HG03095 (cell line): ENCODE measurements at regions not wholly inside any gene's neighbourhood (a gene's known extent, or its start where the extent isn't known, plus 50 kb on each side); places are given as distances from the start of the nearest gene placed in this dataset.
"Not testable (repeated sequence)": the region's sequence is repeated elsewhere in the genome, so short reads cannot be mapped to it uniquely, and the experiment has no call there.

ENCODE experiments used
- ATAC-seq: cut with Tn5 transposase; IDR thresholded peaks from one replicate; pipeline ENCODE4 v1.9.1; 2021; ENCODE audit warnings: moderate library complexity; ENCODE audit not compliant: unreplicated experiment

DNA sequence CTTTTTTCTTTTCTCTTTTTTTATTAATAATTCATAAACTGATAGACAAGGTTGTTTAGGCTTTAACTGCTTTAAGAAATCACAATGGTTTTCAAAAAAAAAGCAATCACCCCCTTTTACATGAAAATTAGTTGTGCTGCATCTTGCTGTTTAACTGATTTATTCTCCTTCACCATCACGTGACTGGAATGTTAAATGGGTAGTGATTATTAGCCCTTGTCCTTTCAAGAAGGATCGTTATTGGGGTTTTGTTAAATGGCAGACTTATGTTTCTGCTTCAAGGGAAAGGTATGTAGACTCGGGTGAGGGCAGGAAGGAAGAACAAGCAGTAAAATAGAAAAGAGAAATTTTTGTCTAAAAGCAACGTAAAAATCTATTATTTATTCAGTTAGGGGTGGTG lies 175.6 kb upstream of the TLE4 start:
- ATAC-seq = no peak

DNA sequence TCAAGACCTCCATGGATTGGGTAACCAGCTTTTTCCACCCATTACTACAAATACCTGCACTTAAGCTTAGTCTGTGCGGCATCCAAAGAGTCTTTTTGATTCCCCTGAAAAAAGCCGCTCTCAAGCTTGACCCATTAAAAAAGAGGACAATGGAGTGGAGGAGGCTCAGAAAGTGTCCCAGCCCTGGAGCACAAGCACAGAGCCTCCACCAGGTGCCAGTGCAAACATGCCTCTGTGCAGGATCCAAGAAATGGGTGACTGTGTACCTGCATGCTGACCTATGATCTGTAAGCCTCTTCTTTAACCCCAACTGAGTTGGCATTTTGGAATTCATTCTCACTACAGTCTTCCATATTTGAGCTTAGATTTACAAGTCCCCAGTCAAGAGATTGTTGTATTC lies 168.3 kb upstream of the TLE4 start:
- ATAC-seq = no peak

DNA sequence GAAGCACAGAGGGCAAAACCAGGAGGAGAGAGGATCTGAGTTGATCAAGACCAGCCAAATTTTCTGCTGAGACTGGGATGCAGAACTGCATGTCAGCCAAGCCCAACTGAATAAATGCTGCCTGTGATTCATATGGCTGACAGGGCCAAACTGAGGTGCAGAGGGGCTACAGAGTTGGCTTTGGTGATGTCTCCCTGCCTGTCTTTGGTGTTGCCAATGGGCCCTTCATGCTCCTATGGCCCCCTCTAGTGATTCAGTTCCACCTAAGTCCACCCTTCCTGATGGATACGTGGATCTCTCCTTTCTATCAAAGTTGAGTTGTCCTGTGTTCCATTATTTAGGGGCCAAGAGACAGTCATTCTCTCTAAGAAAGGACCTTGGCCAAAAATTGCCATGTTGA lies 163.6 kb upstream of the TLE4 start:
- no peak for ATAC-seq

DNA sequence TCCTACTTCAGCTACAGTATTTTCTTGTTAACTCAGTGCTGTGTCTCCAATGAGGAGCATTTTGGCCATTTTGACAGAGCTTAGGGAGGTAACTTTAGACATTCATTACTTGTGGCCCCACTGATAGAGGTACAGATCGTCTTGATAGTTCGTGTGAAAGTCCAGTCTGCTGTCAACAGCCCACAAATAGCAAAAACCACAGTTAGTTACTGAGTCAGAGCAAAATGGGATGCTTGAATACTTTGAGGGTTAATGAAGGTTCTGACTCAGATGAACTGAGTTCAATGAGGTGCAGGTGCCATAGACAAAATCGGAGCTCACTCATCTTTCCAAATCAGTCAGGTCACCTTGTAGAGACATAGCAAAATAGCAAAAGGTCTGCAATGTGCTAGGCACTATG lies 163.1 kb upstream of the TLE4 start:
- no peak for ATAC-seq

DNA sequence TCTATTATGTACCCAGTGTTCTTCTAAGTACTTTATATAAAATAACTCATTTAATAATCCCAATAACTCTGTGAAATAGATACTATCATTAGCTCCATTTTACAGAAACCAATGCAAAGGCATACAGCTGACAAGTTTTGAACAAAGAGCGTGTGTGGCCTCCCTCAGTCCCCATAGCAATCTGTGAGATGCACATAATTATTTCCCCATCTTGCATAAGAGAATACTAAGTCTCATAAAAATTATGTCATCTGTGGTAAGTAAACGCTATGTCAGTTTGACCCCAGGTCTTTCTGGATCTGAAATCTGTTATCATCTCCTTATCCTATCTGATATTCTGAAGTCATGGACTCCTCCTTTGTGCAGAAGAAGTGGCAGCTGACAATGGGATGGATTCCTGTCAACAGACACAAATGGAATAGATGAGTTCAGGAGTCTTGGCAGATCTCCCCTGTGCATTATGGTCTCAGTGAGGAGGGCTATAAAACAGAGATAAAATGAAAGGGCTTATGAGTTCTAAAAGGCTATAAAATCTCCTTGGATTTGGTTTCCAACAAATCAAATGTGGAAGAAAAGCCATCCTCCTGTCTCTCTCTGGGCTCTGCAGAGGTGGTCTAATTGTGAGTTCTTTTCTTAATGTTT lies 162.5 kb upstream of the TLE4 start:
- ATAC-seq = no peak

DNA sequence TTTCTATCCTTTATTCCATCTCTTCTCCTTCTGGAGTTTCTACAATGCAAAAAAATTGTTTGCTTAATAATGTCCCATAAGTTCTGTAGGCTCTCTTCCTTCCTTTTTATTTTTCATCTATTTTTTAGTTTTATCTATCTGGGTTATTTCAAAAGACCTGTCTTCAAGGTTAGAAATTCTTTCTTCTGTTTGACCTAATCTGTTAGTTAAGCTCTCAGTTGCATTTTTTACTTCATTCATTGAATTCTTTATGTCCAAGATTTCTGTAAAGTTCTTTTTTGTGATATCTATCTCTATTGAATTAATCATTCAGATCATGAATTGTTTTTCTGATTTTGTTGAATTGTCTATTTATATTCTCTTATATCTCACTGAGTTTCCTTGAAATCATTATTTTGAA lies 145.9 kb upstream of the TLE4 start:
- ATAC-seq = no peak

DNA sequence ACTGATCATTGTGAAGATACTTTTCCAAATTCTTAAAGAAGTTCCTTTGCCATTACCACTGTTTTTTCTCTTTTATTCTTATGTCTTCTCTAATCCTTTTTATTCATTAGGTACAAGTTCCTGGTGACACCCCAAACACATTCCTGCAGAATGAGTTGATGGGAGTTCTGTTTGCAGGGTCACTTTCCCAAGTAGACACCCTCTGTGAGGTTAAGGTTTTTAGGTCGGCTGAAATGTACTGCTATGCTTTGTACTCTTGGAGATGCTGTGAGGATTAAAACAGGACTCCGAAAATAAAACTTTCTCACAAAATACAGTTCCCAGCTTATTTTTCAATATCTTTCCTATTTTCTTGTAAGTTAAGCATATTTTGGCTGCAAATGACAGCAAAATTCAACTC lies 143.3 kb upstream of the TLE4 start:
- ATAC-seq = no peak

DNA sequence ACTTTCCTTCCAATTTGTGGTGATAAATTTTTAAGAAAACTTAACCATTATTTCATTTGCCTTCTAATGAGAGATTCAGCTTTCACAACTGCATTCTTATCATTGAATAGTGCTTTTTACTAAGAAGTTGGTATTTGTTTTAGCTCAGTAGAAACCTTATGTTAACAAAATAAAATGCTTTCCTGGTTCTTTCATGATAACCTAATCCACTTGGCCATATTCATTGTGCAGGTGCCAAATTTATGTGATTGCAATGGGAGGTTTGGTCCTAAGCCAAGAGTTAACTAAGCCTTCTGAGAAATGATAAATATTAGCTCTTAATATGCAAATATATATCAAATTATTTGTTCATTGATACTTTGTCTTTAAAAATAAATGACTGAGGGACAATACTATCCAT lies 141.1 kb upstream of the TLE4 start:
- no peak for ATAC-seq

DNA sequence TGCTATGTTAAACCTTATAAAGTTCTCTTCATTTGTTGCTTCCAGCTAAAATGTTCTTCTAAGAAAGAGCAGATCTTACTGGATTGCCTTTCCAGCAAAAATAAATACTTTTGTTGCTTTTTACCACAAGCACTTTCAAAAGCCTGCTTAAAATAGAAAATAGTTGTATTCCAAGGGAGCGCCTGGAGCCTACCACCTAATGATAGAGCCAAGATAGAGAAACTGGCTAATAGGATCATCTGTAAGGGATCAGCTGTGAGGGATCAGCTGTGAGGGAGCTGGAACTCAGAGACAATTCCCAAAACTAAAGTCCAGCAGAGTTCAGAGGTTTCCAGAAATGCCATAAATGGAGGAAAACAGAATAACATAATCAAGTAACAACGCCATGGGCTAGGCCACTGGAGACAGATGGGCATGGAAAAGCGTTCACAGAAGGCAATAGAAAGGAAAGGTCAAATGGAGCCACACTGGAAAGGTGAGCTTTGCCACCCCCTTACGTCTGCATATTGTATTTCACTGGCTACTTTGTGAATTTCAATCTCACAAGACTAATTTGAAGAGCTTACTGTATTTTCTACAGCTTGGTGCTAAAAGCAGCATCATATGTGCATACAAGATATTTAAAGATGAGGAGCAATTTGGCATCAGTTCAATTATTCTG lies 140.6 kb upstream of the TLE4 start:
- no peak for ATAC-seq

DNA sequence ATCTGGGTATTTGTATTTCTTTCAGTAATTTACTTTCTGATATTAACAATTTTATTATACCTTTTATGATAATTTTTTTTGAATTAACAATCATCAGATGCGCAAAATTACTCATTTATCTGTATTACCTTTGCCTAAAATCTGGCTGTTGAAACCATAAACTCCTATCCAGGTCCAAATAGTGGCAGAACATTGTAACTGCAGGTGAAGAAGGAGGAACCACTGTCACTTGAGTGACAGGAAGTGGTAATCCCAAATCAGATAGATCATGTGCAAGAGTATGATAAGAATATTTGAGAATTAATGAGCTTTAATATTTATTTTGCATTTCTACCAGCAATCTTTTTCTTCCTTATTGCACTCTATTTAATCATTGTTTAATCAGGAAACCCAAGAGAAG lies 139.3 kb upstream of the TLE4 start:
- ATAC-seq = no peak

DNA sequence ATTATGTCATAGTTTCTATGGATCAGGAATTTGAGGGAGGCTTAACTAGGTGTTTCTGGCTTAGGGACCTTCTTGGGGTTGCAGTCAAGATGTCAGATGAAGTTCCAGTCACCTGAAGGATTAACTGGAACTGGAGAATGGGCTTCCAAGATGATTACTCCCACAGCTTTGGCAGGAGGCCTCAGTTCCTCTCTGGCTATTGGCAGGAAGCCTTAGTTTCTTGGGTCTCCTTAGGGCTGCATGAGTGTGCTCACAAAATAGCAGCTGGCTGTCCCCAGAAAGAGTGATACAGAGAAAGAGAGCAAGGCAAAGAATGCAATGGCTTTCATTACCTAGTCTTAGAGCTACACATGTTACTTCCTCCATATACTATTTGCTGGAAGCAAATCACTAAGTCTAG lies 138.1 kb upstream of the TLE4 start:
- ATAC-seq = no peak

DNA sequence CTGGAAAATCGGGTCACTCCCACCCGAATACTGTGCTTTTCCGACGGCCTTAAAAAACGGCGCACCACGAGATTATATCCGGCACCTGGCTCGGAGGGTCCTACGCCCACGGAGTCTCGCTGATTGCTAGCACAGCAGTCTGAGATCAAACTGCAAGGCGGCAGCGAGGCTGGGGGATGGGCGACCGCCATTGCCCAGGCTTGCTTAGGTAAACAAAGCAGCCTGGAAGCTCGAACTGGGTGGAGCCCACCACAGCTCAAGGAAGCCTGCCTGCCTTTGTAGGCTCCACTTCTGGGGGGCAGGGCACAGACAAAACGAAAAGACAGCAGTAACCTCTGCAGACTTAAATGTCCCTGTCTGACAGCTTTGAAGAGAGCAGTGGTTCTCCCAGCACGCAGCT lies 132.5 kb upstream of the TLE4 start:
- not testable (repeated sequence) for ATAC-seq

DNA sequence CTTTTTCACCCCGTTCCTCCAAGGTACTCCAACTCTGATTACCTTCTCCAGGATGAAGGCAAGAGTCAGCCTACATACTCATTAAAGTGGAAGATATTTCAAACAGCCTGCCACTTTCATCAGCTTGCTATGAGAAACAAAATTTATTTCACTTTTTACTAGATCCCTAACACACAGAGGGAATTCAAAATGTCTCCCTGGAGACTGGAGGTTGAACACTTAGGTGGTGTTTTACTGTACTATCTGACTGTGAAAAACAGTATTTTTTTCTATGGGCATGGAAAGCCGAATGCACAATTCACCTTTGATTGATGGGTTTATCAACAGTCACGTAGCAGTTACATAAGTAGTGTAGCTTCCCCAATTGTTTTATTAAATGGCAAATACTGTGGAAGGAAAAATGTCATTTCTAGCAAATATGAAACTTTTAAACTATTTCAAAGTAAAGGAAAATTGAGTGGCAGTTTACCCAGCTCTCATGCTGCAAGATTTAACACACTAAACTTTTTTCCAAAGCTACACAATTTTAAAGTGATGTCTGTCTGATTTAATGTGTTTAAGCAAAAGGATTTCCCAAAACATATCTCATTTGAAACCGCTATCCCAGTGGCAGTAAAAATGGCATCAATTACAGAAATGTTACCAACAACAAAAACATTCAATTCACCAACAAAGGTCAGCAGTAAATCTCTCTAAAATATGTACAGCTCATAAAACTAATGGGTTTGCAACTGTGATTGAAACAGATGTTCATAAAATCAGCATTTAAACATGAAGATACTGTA lies 125.0 kb upstream of the TLE4 start:
- ATAC-seq = no peak

DNA sequence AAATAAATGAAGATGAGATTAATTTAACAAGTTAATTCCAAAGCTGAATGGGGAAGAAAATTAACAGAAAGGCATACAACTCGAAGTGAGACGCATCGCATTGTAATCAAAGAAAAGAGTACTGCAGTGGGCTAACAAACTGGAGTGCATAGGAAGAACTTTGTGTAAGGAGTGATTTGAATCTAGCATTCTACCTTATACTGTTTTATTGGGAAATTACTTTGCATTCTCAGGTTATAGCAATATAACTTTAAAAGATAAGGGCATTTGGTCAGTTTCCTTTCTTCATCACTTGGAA lies 124.5 kb upstream of the TLE4 start:
- no peak for ATAC-seq

DNA sequence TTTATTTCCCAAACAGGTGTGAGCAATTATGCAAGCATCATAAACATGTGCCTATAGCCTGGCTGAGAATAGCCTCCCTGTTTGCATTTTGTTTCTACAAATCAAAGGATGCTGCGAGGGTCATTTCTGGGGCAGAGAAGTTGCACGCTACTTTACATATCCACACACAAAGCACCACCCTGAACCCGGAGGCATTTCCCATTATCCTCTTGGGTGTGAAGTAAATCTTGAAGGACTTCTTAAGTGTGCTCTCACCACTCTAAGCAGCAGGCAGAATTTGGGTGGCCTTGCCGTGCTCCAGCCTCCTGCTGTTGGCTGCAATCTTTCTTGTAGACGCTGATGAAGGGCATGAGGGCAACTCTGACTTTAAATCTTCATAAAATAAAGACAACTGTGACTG lies 124.0 kb upstream of the TLE4 start:
- no peak for ATAC-seq

DNA sequence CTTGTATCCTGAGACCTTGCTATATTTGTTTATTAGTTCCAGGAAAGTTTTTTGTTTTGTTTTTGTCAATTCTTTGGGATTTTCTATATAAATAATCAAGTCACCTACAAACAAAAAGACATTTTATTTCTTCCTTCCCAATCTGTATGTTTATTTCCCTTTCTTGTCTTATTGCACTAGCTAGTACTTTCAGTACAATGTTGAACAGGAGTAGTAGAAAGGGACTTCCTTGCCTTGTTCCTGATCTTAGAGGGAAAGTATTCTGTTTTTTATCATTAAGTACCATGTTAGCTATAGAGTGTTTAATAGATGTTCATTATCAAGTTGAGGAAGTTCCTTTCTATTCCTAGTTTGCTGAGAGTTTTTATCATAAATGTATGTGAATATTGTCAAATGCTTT lies 119.5 kb upstream of the TLE4 start:
- no peak for ATAC-seq

DNA sequence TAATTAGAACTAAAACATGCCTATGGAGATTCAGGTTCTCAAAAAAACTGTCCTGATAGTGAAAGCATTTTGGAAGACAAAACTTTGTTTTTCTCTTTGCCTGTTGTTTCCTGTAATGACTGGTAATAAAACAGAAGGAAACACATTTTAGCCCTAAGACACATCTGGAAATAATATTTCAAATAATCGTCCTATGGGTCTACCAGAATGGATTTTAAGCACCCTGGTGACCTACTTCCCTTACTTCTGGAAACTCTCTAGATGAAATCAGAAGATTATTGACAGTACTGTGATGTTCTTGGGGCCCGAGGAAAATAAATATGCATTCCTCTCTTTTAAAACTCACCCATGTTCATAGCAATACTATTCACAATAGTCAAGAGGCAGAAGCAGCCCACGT lies 110.1 kb upstream of the TLE4 start:
- no peak for ATAC-seq

DNA sequence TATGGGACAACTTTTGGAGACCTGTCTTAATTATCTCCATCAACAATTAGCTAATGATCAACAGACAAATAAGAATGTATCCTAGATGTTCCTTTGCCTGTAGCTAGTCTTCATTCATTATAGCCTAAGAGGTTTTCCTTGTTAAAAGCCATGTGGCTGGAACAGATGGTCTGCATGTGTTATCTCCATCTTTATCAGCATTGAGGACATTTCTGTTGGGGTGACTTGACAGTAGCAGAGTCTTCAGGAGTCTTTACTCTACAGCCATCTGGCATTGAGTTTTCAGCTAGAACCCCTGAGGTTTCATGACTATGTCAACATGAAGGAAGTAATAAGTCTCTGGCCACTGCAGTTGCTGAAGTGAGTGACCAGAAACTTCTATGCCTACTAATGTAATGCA lies 106.6 kb upstream of the TLE4 start:
- ATAC-seq = no peak

DNA sequence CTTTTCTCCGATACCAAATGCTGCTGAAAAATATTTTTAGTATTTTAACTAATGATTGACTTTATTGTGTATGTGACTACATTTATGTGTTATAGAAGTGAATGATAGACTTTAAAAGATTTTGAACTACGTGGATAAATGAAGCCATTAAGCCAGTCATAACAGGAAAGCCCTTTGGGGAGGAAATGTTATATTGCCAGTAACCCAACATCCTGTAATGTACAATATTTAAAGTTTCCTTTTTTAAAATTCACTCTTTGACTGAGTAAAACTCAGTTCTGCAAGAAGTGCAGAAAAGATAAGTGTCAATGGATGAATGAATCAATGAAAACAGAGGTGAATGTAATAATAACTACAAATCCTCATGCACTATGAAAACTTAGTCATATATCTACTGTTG lies 102.6 kb upstream of the TLE4 start:
- no peak for ATAC-seq

DNA sequence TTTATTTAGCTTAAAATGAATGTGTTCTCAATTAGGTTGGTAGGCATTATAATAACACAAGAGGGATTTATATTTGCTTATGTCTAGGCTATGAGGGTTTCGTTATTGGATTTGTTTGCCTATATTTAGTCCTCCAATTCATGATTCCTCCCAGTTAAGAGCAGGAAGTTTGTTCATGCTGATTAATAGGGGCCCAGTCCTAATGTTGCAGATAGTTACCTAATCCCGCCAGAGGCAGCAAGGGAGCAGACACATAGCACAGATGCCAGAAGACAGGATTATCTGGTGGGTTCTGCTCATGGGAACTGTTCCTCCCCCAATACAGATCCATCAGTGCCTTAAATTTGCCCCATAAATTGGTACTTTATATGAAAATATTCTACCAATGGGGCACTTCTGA lies 100.8 kb upstream of the TLE4 start:
- no peak for ATAC-seq

DNA sequence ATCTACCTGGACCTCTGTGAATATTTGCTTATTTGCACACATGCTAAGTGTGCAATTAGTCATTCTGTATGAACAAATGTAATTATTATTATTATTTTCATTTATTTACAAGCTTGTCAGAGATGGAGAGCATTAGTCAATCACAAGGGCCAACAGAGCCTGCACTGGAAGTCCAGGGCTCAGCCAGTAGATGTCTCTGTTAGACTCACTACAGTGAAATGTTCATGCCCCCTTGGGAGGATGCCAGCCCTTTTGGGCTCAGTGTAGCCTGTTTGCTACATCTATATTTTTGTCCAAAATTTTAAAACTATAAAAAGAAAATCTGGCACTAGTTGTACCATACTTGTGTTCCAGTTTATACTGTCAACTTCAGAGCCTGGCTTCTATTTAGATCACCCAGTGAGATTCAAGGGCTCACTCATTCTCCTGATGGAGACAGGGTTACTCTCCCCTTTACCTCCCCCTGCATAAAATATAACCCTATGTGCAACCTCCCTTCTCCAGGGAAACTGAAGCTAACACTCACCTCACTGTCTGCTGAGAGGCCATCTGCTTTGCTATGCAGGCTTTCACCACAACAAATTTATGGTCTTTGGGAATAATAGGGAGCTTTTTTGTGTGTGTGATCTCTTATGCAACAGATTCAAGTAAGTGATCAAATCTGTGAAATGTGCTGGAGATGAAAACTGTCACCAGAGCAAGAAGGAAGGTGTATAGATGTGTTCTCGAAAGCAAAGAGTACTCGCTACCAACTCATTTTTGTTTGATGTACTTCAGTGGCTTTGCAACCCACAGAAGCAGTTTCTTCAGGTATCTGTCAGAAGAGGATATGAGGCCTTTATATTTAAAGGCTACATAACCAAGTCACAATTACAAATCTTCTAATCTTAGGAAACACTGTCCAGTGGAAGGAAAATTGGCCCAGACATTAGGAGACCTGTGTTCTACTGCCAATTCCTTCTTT lies 99.9 kb upstream of the TLE4 start:
- ATAC-seq = no peak
